Stomach (tissue), 4 donors: ENCODE measurements at regions not wholly inside any gene's neighbourhood (a gene's known extent, or its start where the extent isn't known, plus 50 kb on each side); places are given as distances from the start of the nearest gene placed in this dataset.

Experiments
- CTCF ChIP-seq, 7 experiments: fragments of 450-650 bp in 4 of 7; fragments of 200-600 bp in 3 of 7; sonication (generic) in 3 of 7; IDR thresholded peaks; one replicate each; pipeline ENCODE4 v1.5.1; 2016 to 2019; ENCODE audit warnings: antibody characterized with exemption in 7 of 7, control low read depth in 2 of 7, mild to moderate bottlenecking in 1 of 7
- EP300 ChIP-seq: sonication (generic); formaldehyde crosslinking; IDR thresholded peaks from one replicate; pipeline ENCODE4 v1.6.1; 2017; ENCODE audit warnings: antibody characterized with exemption
- POLR2AphosphoS5 ChIP-seq, 3 donors: sonication (generic); formaldehyde crosslinking; IDR thresholded peaks; one replicate each; pipeline ENCODE4 v1.6.1; 2016; ENCODE audit warnings: antibody characterized with exemption in 3 of 3

- no peak for TF ChIP-seq POLR2AphosphoS5 (IDR thresholded peaks at IDR 0.05)
- no peak for TF ChIP-seq CTCF (IDR thresholded peaks at IDR 0.05)
- no peak for TF ChIP-seq EP300
Observed at GRCh38 chr2:128451084-128452023, 132.7 kb upstream of the HS6ST1 start.
